B cell (primary cell): ENCODE measurements at regions not wholly inside any gene's neighbourhood (a gene's known extent, or its start where the extent isn't known, plus 50 kb on each side); places are given as distances from the start of the nearest gene placed in this dataset.

Experiments used
- CTCF ChIP-seq: fragments of 200-600 bp; IDR thresholded peaks from one replicate; pipeline ENCODE4 v1.8.0; 2022; ENCODE audit warnings: antibody characterized with exemption, mild to moderate bottlenecking
- EZH2 ChIP-seq: IDR thresholded peaks from 2 replicates; pipeline ENCODE4 v1.6.1; 2012; ENCODE audit warnings: borderline replicate concordance, low read depth, mild to moderate bottlenecking, moderate library complexity, low read length; ENCODE audit not compliant: insufficient read depth, poor library complexity, severe bottlenecking

GRCh38 chr6:67956352-67956751, 678.7 kb upstream of the ADGRB3 start:
- TF ChIP-seq CTCF (no peak), EZH2 (no peak)
